ENCODE measurements at regions not wholly inside any gene's neighbourhood (a gene's known extent, or its start where the extent isn't known, plus 50 kb on each side); places are given as distances from the start of the nearest gene placed in this dataset.
A peak's percentile ranks its signal among the peaks of the same experiment; 100 is the strongest.

- intact Hi-C loops (cut with DNase I; ENCODE audit: low total_unique reads) = no loop called here
- Histone ChIP-seq H3K4me3 (no peak overlapping the region), H3K27ac (no peak overlapping the region), H3K36me3 (no peaks in the 10 kb centered on the region), H3K4me1 (no peaks in the 10 kb centered on the region), H3K9me3 (peaks cover 0 to 14% of the 10 kb centered on the region in 2 donors), H3K27me3 (peaks cover 0 to 55% of the 10 kb centered on the region in 2 donors)
- TF ChIP-seq POLR2A (IDR thresholded peaks at IDR 0.05) = no peak
- TF ChIP-seq, protein P1, sequence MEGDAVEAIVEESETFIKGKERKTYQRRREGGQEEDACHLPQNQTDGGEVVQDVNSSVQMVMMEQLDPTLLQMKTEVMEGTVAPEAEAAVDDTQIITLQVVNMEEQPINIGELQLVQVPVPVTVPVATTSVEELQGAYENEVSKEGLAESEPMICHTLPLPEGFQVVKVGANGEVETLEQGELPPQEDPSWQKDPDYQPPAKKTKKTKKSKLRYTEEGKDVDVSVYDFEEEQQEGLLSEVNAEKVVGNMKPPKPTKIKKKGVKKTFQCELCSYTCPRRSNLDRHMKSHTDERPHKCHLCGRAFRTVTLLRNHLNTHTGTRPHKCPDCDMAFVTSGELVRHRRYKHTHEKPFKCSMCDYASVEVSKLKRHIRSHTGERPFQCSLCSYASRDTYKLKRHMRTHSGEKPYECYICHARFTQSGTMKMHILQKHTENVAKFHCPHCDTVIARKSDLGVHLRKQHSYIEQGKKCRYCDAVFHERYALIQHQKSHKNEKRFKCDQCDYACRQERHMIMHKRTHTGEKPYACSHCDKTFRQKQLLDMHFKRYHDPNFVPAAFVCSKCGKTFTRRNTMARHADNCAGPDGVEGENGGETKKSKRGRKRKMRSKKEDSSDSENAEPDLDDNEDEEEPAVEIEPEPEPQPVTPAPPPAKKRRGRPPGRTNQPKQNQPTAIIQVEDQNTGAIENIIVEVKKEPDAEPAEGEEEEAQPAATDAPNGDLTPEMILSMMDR (IDR thresholded peaks at IDR 0.05) = no peak
- TF ChIP-seq POLR2AphosphoS5 (IDR thresholded peaks at IDR 0.05) = no peak
- DNase-seq (ENCODE audit: low spot score in 2 of 2) = no peak
These were observed 227.3 kb downstream of the NPHP4 start for GRCh38 chr1:5764959-5765358.

- H3K27me3 ChIP-seq = peaks cover 0 to 51% of the 10 kb centered on the region in 2 donors
- H3K4me1 ChIP-seq = no peaks in the 10 kb centered on the region
- H3K9me3 ChIP-seq = peaks cover 0 to 15% of the 10 kb centered on the region in 2 donors
- no peak for TF ChIP-seq POLR2A (IDR thresholded peaks at IDR 0.05)
- TF ChIP-seq POLR2AphosphoS5 (IDR thresholded peaks at IDR 0.05) = no peak
- no peak for DNase-seq (ENCODE audit: low spot score in 2 of 2)
- H3K36me3 ChIP-seq = no peaks in the 10 kb centered on the region
- intact Hi-C loops (cut with DNase I; ENCODE audit: low total_unique reads) = no loop called here
- no peak overlapping the region for H3K4me3 ChIP-seq
- H3K27ac ChIP-seq = no peak overlapping the region
These were observed 227.8 kb downstream of the NPHP4 start for GRCh38 chr1:5764464-5764863.

- H3K9me3 ChIP-seq = peaks cover 0 to 15% of the 10 kb centered on the region in 2 donors
- no peak overlapping the region for H3K27ac ChIP-seq
- DNase-seq (ENCODE audit: low spot score in 2 of 2) = no peak
- H3K36me3 ChIP-seq = no peaks in the 10 kb centered on the region
- H3K4me3 ChIP-seq = no peak overlapping the region
- H3K4me1 ChIP-seq = no peaks in the 10 kb centered on the region
- TF ChIP-seq, protein P1 (IDR thresholded peaks at IDR 0.05) = no peak
- TF ChIP-seq POLR2A (IDR thresholded peaks at IDR 0.05) = no peak
- TF ChIP-seq POLR2AphosphoS5 (IDR thresholded peaks at IDR 0.05) = no peak
- intact Hi-C loops (cut with DNase I; ENCODE audit: low total_unique reads) = no loop called here
- peaks cover 0 to 45% of the 10 kb centered on the region in 2 donors for H3K27me3 ChIP-seq
These were observed 228.4 kb downstream of the NPHP4 start for GRCh38 chr1:5763696-5764370.

DNA sequence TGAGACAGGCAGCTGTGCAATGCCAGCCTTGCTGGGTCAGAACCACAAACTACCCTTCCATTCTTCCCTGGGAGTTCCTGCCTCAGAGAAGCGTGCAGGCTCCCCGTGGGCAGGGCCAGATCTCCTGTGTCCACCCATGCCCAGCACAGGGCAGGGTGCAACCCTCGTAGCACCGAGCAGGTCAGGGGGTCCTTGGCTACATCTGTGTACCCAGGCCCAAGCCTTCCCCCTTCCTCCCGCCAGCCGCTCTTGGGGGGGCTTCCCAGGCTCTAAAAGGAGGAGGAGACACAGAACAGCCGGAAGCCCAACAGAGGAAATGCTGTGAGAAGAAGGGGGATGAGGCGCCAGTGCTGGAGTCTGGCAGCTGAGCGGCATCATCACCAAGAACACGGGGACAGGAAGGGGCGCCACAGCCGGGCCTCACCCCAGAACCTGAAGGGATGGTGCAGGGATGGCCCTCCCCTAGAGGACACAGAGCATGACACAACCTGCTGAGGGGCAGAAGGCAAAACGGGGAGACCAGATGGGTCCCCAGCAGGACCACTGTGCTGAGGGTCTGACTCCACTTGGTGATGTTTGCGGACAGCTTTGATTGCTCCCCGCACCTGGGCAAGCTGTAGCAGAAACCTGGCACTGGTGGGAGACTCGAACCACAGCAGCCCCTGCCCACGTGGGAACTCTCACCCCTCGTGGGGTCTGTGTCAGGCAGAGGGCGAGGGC, 233.2 kb downstream of the NPHP4 start:
- peaks cover 0 to 16% of the 10 kb centered on the region in 2 donors for H3K27me3 ChIP-seq
- peak in 1 of 2 donors; percentile 42 for DNase-seq (ENCODE audit: low spot score in 2 of 2)
- intact Hi-C loops (cut with DNase I; ENCODE audit: low total_unique reads) = no loop called here
- H3K27ac ChIP-seq = no peak overlapping the region
- peaks cover 0 to 15% of the 10 kb centered on the region in 2 donors for H3K9me3 ChIP-seq
- no peaks in the 10 kb centered on the region for H3K4me1 ChIP-seq
- no peak overlapping the region for H3K4me3 ChIP-seq
- TF ChIP-seq, protein P1 (IDR thresholded peaks at IDR 0.05) = no peak
- no peak for TF ChIP-seq POLR2AphosphoS5 (IDR thresholded peaks at IDR 0.05)
- TF ChIP-seq POLR2A (IDR thresholded peaks at IDR 0.05) = no peak
- H3K36me3 ChIP-seq = no peaks in the 10 kb centered on the region

DNA sequence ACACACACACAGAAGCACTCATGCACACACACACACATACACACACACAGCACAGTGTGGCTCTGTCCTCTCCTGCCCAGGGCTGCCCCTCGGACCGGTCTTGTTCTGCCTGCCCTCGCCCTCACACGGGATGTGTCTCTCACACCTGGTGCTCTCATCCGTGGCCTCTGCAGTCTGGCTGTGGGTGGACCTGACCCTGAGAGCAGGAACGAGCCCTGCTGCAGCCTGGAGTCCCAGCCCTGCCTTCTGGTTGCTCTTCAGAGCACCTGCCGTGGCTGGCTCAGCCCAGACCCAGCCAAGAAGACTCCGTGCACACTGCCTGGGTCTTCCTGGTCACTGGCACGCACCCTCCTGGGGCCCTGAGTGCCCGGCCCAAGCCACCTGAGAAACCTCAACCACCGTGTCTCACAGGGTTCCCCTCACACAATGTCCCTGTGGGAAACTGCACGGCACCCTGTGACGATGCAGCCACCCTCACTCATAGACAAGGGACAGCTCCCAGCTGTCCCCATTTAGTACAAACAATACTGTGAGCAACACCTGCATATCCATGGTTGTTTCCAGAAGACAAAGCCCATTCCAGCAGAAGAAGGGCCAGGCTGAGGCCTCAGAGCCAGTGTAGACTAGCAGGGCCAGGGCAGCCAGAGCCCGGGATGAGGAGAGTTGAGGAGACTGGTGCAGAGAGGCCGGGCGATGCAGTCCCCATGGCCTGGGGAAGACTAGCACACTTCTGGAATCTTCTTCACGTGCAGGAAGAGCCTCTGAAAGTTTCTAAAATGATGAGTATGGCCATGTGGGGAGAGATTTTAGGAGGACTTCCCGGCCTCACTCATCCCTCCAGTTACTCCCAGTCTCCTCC, 234.0 kb downstream of the NPHP4 start:
- no peak for TF ChIP-seq POLR2AphosphoS5 (IDR thresholded peaks at IDR 0.05)
- Histone ChIP-seq H3K27ac (no peak overlapping the region), H3K27me3 (peaks cover 0 to 17% of the 10 kb centered on the region in 2 donors), H3K4me1 (no peaks in the 10 kb centered on the region), H3K36me3 (no peaks in the 10 kb centered on the region), H3K9me3 (peaks cover 0 to 8% of the 10 kb centered on the region in 2 donors), H3K4me3 (no peak overlapping the region)
- DNase-seq (ENCODE audit: low spot score in 2 of 2) = peak in 1 of 2 donors; percentile 43
- intact Hi-C loops (cut with DNase I; ENCODE audit: low total_unique reads) = no loop called here

Data from breast epithelium (tissue), 4 donors.